ENCODE measurements at regions not wholly inside any gene's neighbourhood (a gene's known extent, or its start where the extent isn't known, plus 50 kb on each side); places are given as distances from the start of the nearest gene placed in this dataset.

DNA sequence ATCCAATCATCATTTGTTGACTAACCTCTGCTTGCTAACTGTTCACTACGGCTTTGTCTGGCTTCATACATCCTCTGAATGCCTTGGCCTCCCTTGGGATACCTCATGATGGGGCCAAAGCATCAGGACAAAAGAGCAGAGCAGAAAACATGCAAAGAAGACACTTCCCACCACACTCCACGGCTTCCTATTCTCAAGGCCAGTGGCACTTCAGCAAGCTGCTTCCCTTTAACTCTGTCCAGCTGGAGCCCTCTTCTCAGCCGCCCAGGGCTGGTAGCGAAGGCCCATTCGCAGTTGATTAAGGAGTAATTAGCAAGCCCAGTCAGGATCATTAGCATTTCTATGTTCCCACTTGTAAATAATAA lies 224.3 kb upstream of the FGGY start:
- TF ChIP-seq, protein P1, sequence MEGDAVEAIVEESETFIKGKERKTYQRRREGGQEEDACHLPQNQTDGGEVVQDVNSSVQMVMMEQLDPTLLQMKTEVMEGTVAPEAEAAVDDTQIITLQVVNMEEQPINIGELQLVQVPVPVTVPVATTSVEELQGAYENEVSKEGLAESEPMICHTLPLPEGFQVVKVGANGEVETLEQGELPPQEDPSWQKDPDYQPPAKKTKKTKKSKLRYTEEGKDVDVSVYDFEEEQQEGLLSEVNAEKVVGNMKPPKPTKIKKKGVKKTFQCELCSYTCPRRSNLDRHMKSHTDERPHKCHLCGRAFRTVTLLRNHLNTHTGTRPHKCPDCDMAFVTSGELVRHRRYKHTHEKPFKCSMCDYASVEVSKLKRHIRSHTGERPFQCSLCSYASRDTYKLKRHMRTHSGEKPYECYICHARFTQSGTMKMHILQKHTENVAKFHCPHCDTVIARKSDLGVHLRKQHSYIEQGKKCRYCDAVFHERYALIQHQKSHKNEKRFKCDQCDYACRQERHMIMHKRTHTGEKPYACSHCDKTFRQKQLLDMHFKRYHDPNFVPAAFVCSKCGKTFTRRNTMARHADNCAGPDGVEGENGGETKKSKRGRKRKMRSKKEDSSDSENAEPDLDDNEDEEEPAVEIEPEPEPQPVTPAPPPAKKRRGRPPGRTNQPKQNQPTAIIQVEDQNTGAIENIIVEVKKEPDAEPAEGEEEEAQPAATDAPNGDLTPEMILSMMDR (IDR thresholded peaks at IDR 0.05): no peak
- no peak for TF ChIP-seq POLR2A (IDR thresholded peaks at IDR 0.05)
